OCI-M2 (cell line): ENCODE measurements at regions not wholly inside any gene's neighbourhood (a gene's known extent, or its start where the extent isn't known, plus 50 kb on each side); places are given as distances from the start of the nearest gene placed in this dataset.
A peak's percentile ranks its signal among the peaks of the same experiment; 100 is the strongest.

Experiments
- DNase-seq: peaks from one replicate; lab custom pipeline; 2025; ENCODE audit not compliant: unreplicated experiment; lab: John Stamatoyannopoulos, UW

GRCh38 chr20:62527781-62528180, 52.0 kb upstream of the GATA5 start:
- DNase-seq: no peak

- DNase-seq: no peak
These were observed 53.4 kb upstream of the GATA5 start for GRCh38 chr20:62528983-62529891.

GRCh38 chr20:62529896-62530642, 54.3 kb upstream of the GATA5 start:
- no peak for DNase-seq

GRCh38 chr20:62530643-62531032, 54.8 kb upstream of the GATA5 start:
- no peak for DNase-seq

GRCh38 chr20:62531046-62531838, 55.4 kb upstream of the GATA5 start:
- no peak for DNase-seq

GRCh38 chr20:62532921-62533320, 57.1 kb upstream of the GATA5 start:
- DNase-seq: no peak

GRCh38 chr20:62533591-62534495, 58.0 kb upstream of the GATA5 start:
- DNase-seq: peak; percentile 59

GRCh38 chr20:62534526-62535221, 58.9 kb upstream of the GATA5 start:
- no peak for DNase-seq

GRCh38 chr20:62535282-62535811, 59.6 kb upstream of the GATA5 start:
- DNase-seq: no peak

GRCh38 chr20:62535964-62536363, 60.2 kb upstream of the GATA5 start:
- no peak for DNase-seq

- DNase-seq: no peak
These were observed 61.1 kb upstream of the GATA5 start for GRCh38 chr20:62536871-62537401.

GRCh38 chr20:62537649-62538292, 62.0 kb upstream of the GATA5 start:
- no peak for DNase-seq

GRCh38 chr20:62539198-62540045, 63.6 kb upstream of the GATA5 start:
- DNase-seq: no peak

GRCh38 chr20:62540504-62540903, 64.7 kb upstream of the GATA5 start:
- DNase-seq: no peak

- no peak for DNase-seq
These were observed 67.1 kb upstream of the GATA5 start for GRCh38 chr20:62542862-62543261.

GRCh38 chr20:62543470-62544302, 67.9 kb upstream of the GATA5 start:
- DNase-seq: no peak

- DNase-seq: no peak
These were observed 68.8 kb upstream of the GATA5 start for GRCh38 chr20:62544505-62545055.
